Fibroblast of pulmonary artery (primary cell): ENCODE measurements at regions not wholly inside any gene's neighbourhood (a gene's known extent, or its start where the extent isn't known, plus 50 kb on each side); places are given as distances from the start of the nearest gene placed in this dataset.

Experiments
- DNase-seq: peaks from one replicate; pipeline ENCODE4 v3.0.0-alpha.2; 2010; ENCODE audit warnings: low read depth
- H3K4me3 ChIP-seq: replicated peaks from 2 replicates; pipeline ENCODE4 v1.5.1; 2011; ENCODE audit warnings: low read depth, mild to moderate bottlenecking, control low read depth, low read length, moderate library complexity
- TF ChIP-seq, protein P1 (sequence below): IDR thresholded peaks from 2 replicates; pipeline ENCODE4 v1.5.1; 2011; ENCODE audit warnings: mild to moderate bottlenecking, control low read depth, low read length, inconsistent platforms; ENCODE audit errors: missing control alignments

GRCh38 chr3:66803721-66804695 is 194.1 kb upstream of the KBTBD8 start:
- no peak for DNase-seq
- TF ChIP-seq, protein P1, sequence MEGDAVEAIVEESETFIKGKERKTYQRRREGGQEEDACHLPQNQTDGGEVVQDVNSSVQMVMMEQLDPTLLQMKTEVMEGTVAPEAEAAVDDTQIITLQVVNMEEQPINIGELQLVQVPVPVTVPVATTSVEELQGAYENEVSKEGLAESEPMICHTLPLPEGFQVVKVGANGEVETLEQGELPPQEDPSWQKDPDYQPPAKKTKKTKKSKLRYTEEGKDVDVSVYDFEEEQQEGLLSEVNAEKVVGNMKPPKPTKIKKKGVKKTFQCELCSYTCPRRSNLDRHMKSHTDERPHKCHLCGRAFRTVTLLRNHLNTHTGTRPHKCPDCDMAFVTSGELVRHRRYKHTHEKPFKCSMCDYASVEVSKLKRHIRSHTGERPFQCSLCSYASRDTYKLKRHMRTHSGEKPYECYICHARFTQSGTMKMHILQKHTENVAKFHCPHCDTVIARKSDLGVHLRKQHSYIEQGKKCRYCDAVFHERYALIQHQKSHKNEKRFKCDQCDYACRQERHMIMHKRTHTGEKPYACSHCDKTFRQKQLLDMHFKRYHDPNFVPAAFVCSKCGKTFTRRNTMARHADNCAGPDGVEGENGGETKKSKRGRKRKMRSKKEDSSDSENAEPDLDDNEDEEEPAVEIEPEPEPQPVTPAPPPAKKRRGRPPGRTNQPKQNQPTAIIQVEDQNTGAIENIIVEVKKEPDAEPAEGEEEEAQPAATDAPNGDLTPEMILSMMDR = no peak
- H3K4me3 ChIP-seq = no peak overlapping the region

DNA sequence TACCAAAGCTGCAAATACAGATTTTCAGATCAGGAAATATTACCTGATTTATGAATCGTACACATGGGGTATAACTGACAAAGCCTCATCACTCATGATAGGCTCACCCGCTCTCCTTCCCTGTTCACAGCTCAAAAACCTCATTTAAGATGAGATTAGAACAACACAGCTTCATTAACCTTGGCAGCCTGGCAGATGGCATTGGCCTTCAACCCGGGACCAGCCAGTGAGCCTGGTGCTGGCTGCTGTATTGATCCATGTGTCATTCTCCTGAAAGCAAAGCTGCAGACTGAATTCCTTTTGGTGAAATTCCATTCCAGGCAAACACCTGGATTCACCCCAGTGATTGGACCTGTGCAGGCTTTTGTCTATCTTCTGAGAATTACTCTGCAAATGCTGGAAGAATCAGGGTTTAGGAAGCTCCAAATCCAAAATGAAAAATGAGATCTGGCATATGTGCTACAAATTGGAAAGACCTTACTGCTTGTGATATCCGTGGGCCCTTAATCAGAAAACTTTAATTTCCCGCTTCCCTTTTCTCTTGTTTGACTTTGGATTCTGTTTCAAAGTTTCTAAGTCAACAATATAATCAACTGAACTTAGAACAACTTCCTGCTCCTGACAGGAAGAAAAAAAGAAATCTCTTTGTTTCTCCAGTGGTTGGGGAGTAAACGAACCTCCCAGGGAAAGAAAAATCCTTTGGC is 189.1 kb upstream of the KBTBD8 start:
- no peak for DNase-seq

DNA sequence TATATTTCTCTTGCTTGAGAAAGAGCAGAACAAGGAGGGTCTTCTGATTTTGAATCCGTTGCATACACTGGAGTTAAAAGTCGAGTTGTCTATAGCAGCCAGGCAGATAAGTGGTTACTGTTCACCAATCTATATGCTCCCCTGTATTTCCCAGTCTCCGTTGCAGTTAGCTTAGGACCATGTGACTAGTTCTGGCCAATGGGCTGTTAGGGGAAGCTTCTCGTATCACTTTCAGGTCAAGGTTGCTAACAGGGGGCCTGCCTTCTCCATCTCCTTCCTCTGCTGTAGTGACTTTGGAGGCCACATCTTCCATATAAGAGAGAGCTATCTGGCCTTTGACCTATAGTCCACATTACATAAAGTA is 188.5 kb upstream of the KBTBD8 start:
- DNase-seq = no peak
- H3K4me3 ChIP-seq = no peak overlapping the region
- TF ChIP-seq, protein P1 = no peak

More for the DNA sequence above, 189.1 kb upstream of the KBTBD8 start:
- TF ChIP-seq, protein P1 = no peak
- no peak overlapping the region for H3K4me3 ChIP-seq

- TF ChIP-seq, protein P1 = no peak
- peak; percentile 50 for DNase-seq
- H3K4me3 ChIP-seq = no peak overlapping the region
These were observed 186.0 kb upstream of the KBTBD8 start for GRCh38 chr3:66812136-66812535.

GRCh38 chr3:66812741-66813140 is 185.4 kb upstream of the KBTBD8 start:
- no peak for DNase-seq
- H3K4me3 ChIP-seq = no peak overlapping the region
- TF ChIP-seq, protein P1 = no peak

DNA sequence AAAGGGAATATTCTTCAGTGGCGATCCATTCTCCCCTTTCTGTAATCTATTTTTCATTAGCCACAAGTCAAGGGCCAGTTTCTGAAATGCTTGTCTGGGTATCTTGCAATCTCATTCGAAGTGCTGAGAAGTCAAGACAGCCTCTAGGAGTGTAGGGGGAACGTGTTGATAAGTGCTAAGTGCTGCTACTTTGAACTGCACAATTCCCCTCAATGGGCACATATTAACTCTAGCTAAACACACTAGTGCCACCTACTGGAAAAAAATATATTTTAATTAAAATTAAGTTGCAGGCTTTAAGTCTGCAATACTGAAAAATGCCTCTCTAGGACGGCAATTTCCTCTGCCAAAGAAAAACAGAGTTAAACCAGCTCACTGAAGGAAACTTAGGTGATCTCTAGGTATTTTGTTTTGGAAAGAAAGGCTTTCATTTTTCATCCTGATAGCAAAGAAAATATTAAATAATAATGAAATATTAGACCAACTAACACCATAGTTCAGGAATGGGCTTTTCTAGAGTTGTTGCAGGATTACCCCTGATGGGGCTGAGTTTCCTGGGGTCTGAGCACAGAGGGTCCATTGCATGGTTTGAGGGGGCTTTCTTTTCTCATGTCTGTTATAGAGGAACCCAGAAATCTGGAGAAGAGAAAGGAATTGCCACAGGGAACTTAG is 181.9 kb upstream of the KBTBD8 start:
- TF ChIP-seq, protein P1 = peak; percentile 42
- H3K4me3 ChIP-seq = no peak overlapping the region
- DNase-seq = peak; percentile 77
